ENCODE measurements at regions not wholly inside any gene's neighbourhood (a gene's known extent, or its start where the extent isn't known, plus 50 kb on each side); places are given as distances from the start of the nearest gene placed in this dataset.

DNA sequence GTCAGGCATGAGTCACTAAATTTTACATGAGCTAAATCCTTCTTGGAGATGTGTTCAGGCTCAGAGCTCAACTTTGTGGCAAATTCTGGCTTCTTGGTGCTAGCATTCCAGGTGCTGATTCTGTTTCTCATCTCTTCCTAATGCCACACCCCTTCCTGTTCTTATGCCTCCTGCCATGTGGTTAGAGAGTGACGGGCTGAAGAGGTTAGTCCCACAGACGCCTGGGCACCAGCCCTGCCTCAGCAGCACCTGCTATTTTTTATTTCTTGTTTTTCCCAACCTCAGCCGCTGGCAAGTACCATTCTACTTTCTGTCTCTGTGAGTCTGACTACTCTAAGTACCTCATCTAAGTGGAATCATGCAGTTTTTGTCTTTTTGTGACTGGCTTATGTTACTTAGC, 329.5 kb downstream of the KCNRG start:
- no peak overlapping the region for H3K4me3 ChIP-seq
- no peaks in the 10 kb centered on the region for H3K36me3 ChIP-seq (ENCODE audit: low read depth)
- ChIA-PET CTCF (no interaction called here), POLR2A (ENCODE audit: unreplicated experiment) (no interaction called here)
- H3K79me2 ChIP-seq (ENCODE audit: low read depth), result no peaks in the 10 kb centered on the region
- H4K20me1 ChIP-seq (ENCODE audit: insufficient read depth), result no peaks in the 10 kb centered on the region
- no peak for DNase-seq
- BruUV-seq (replicated peaks), result no TSS peak
- H3K27ac ChIP-seq, result no peak overlapping the region
- H3K4me1 ChIP-seq (replicated peaks; ENCODE audit: insufficient read depth), result no peaks in the 10 kb centered on the region
- no peaks in the 10 kb centered on the region for H3F3A ChIP-seq (ENCODE audit: insufficient read depth, low read depth)
- intact Hi-C loops (cut with micrococcal nuclease; ENCODE audit: unreplicated experiment), result no loop called here
- H3K9me2 ChIP-seq (ENCODE audit: insufficient read depth), result no peaks in the 10 kb centered on the region
- H2AFZ ChIP-seq, result no peak overlapping the region
- no peak for TF ChIP-seq EZH2 (IDR thresholded peaks at IDR 0.05; ENCODE audit: low read depth)
- TF ChIP-seq, protein P1, sequence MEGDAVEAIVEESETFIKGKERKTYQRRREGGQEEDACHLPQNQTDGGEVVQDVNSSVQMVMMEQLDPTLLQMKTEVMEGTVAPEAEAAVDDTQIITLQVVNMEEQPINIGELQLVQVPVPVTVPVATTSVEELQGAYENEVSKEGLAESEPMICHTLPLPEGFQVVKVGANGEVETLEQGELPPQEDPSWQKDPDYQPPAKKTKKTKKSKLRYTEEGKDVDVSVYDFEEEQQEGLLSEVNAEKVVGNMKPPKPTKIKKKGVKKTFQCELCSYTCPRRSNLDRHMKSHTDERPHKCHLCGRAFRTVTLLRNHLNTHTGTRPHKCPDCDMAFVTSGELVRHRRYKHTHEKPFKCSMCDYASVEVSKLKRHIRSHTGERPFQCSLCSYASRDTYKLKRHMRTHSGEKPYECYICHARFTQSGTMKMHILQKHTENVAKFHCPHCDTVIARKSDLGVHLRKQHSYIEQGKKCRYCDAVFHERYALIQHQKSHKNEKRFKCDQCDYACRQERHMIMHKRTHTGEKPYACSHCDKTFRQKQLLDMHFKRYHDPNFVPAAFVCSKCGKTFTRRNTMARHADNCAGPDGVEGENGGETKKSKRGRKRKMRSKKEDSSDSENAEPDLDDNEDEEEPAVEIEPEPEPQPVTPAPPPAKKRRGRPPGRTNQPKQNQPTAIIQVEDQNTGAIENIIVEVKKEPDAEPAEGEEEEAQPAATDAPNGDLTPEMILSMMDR (conservative IDR thresholded peaks at IDR 0.05), result no peak
- no peak overlapping the region for H3K4me2 ChIP-seq
- no peaks in the 10 kb centered on the region for H3K27me3 ChIP-seq (ENCODE audit: insufficient read depth, low read depth)
- H3K9me3 ChIP-seq (ENCODE audit: insufficient read depth, low read depth), result no peaks in the 10 kb centered on the region

DNA sequence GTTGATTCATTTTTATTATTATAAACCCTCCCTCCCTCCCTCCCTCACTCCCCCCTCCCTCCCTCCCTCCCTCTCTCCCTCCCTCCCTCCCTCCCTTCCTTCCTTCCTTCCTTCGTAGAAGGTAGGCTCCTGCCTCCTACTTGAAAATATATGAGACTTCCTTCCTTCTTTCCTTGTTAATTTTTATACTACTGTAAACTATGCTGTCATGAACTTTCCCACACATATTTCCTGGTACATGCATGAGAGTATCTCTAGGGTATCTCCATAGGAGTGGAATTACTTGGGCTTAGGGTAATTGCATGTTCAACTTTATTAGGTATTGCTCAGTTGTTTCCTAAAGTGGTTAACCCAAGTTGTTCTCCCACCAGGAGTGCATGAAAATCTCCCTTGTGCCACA, 330.6 kb downstream of the KCNRG start:
- no TSS peak for BruUV-seq (replicated peaks)

DNA sequence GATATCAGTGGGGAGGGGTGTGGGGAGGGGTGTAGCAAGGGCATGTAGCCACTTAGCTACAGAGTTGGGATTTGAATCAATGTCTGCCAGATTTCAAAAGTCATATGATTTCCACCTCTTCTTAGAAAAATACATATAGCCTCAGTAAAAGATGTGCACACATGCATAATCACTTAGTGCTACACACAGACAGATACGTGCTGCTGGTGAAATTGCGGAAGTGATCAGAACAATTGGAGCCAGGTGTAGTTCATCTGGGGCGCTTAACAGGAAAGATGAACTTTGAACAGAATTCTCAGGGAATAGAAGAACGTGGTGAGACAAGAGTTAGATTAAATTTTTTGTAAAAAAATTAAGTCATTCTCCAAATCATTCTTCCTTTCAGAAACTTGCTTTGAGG, 333.1 kb downstream of the KCNRG start:
- no peaks in the 10 kb centered on the region for H3K36me3 ChIP-seq (ENCODE audit: low read depth)
- H4K20me1 ChIP-seq (ENCODE audit: insufficient read depth), result no peaks in the 10 kb centered on the region
- no TSS peak for BruUV-seq (replicated peaks)
- no peak for DNase-seq
- H3K4me1 ChIP-seq (replicated peaks; ENCODE audit: insufficient read depth), result no peaks in the 10 kb centered on the region
- no peak overlapping the region for H3K4me3 ChIP-seq
- H3K4me2 ChIP-seq, result no peak overlapping the region
- H3K79me2 ChIP-seq (ENCODE audit: low read depth), result no peaks in the 10 kb centered on the region
- no peaks in the 10 kb centered on the region for H3F3A ChIP-seq (ENCODE audit: insufficient read depth, low read depth)
- CTCF ChIA-PET, result no interaction called here
- no peak overlapping the region for H2AFZ ChIP-seq
- no peak for TF ChIP-seq EZH2 (IDR thresholded peaks at IDR 0.05; ENCODE audit: low read depth)
- TF ChIP-seq, protein P1 (conservative IDR thresholded peaks at IDR 0.05), result no peak
- intact Hi-C loops (cut with micrococcal nuclease; ENCODE audit: unreplicated experiment), result no loop called here
- H3K9me3 ChIP-seq (ENCODE audit: insufficient read depth, low read depth), result no peaks in the 10 kb centered on the region
- no peaks in the 10 kb centered on the region for H3K27me3 ChIP-seq (ENCODE audit: insufficient read depth, low read depth)
- H3K27ac ChIP-seq, result no peak overlapping the region
- POLR2A ChIA-PET (ENCODE audit: unreplicated experiment), result no interaction called here
- no peaks in the 10 kb centered on the region for H3K9me2 ChIP-seq (ENCODE audit: insufficient read depth)

More for the DNA sequence above, 330.6 kb downstream of the KCNRG start:
- Histone ChIP-seq H3K4me3 (no peak overlapping the region), H4K20me1 (ENCODE audit: insufficient read depth) (no peaks in the 10 kb centered on the region), H3K27me3 (ENCODE audit: insufficient read depth, low read depth) (no peaks in the 10 kb centered on the region), H3K36me3 (ENCODE audit: low read depth) (no peaks in the 10 kb centered on the region), H3F3A (ENCODE audit: insufficient read depth, low read depth) (no peaks in the 10 kb centered on the region), H3K9me2 (ENCODE audit: insufficient read depth) (no peaks in the 10 kb centered on the region), H3K9me3 (ENCODE audit: insufficient read depth, low read depth) (no peaks in the 10 kb centered on the region), H3K4me2 (no peak overlapping the region), H3K4me1 (replicated peaks; ENCODE audit: insufficient read depth) (no peaks in the 10 kb centered on the region), H2AFZ (no peak overlapping the region), H3K27ac (no peak overlapping the region), H3K79me2 (ENCODE audit: low read depth) (no peaks in the 10 kb centered on the region)
- CTCF ChIA-PET, result no interaction called here
- no peak for DNase-seq
- intact Hi-C loops (cut with micrococcal nuclease; ENCODE audit: unreplicated experiment), result no loop called here
- POLR2A ChIA-PET (ENCODE audit: unreplicated experiment), result no interaction called here
- no peak for TF ChIP-seq EZH2 (IDR thresholded peaks at IDR 0.05; ENCODE audit: low read depth)
- TF ChIP-seq, protein P1 (conservative IDR thresholded peaks at IDR 0.05), result no peak

All from PC-9 (cell line).